Erythroblast (primary cell): ENCODE measurements at regions not wholly inside any gene's neighbourhood (a gene's known extent, or its start where the extent isn't known, plus 50 kb on each side); places are given as distances from the start of the nearest gene placed in this dataset.

Source experiments
- GATA1 ChIP-seq: IDR thresholded peaks from 2 replicates; pipeline ENCODE4 v1.6.1; 2011; ENCODE audit warnings: low read depth, mild to moderate bottlenecking, control low read depth, low read length, moderate library complexity
- POLR2A ChIP-seq: IDR thresholded peaks from 2 replicates; pipeline ENCODE4 v1.6.1; 2011; ENCODE audit warnings: mild to moderate bottlenecking, low read length

GRCh38 chr1:108028841-108029388 lies 63.9 kb upstream of the VAV3 start:
- TF ChIP-seq POLR2A, result no peak
- no peak for TF ChIP-seq GATA1
